ENCODE measurements at regions not wholly inside any gene's neighbourhood (a gene's known extent, or its start where the extent isn't known, plus 50 kb on each side); places are given as distances from the start of the nearest gene placed in this dataset.

DNA sequence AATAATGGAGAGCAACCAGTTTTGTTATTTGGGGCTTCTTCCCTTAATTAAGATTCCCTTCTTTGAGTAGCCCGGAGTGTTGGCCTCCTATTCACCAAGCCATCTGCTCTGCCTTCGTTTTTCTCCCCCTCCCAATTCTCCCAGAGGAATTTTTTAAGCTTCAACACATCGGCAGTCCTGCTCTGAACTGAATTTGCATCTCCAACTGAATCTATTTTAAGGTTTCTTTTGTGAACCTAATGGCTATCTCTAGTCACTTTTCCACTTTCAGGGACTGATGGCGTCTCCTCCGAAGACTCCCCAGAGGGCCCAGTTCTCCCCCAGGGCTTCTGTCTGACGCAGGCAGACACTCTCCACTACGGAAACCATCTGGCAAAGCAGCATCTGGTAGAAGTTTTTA, 280.2 kb downstream of the ADGRA3 start:
- no peak overlapping the region for H3K4me3 Mint-ChIP-seq
- TF ChIP-seq, protein P1, sequence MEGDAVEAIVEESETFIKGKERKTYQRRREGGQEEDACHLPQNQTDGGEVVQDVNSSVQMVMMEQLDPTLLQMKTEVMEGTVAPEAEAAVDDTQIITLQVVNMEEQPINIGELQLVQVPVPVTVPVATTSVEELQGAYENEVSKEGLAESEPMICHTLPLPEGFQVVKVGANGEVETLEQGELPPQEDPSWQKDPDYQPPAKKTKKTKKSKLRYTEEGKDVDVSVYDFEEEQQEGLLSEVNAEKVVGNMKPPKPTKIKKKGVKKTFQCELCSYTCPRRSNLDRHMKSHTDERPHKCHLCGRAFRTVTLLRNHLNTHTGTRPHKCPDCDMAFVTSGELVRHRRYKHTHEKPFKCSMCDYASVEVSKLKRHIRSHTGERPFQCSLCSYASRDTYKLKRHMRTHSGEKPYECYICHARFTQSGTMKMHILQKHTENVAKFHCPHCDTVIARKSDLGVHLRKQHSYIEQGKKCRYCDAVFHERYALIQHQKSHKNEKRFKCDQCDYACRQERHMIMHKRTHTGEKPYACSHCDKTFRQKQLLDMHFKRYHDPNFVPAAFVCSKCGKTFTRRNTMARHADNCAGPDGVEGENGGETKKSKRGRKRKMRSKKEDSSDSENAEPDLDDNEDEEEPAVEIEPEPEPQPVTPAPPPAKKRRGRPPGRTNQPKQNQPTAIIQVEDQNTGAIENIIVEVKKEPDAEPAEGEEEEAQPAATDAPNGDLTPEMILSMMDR (conservative IDR thresholded peaks at IDR 0.05) = no peak
- Histone ChIP-seq H3K4me1 (ENCODE audit: control insufficient read depth, insufficient read depth, low read length) (peaks cover 5% of the 10 kb centered on the region), H3K27ac (ENCODE audit: low read depth, low read length) (peak overlapping the region; percentile 76), H3K27me3 (ENCODE audit: control insufficient read depth, insufficient read depth, low read length, poor library complexity, severe bottlenecking) (peaks cover 5% of the 10 kb centered on the region), H3K36me3 (ENCODE audit: control insufficient read depth, insufficient read depth, low read length) (no peaks in the 10 kb centered on the region), H3K9me3 (ENCODE audit: control insufficient read depth, low read length) (no peaks in the 10 kb centered on the region), H3K9ac (ENCODE audit: extremely low read depth, low read length, poor library complexity, severe bottlenecking) (no peak overlapping the region), H3K4me3 (ENCODE audit: low read length) (no peak overlapping the region)
- WGBS, 2 experiments (ENCODE audit: insufficient coverage in 1 of 2, insufficient read length in 1 of 2) = 72 to 83% methylated on average over 6 to 7 of the region's 7 CpGs
- peaks cover 12% of the 10 kb centered on the region for H3K4me1 Mint-ChIP-seq
- H3K9me3 Mint-ChIP-seq = no peaks in the 10 kb centered on the region
- no peak overlapping the region for H3K27ac Mint-ChIP-seq
- no peak for DNase-seq
- H3K36me3 Mint-ChIP-seq (ENCODE audit: low read depth) = no peaks in the 10 kb centered on the region
- peaks cover 3% of the 10 kb centered on the region for H3K27me3 Mint-ChIP-seq (ENCODE audit: insufficient read depth)

DNA sequence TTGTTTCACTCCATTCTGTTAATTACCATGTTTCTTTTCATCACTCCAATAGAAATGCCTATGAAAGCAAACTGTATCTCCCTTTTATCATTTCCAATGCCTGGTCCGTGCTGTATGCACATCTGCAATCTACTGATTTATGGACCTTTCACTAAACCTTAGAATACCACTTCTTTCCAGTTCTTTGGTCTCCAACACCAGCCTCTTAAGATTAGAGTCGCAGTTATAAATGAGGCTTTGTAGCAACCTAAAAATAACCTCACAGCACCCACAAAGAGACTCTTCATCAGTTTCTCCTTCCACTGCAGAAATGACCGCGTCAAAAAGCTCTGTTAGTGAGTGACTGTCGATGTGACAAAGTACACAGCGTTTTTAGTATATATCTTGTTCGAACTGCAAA, 282.6 kb downstream of the ADGRA3 start:
- H3K4me3 Mint-ChIP-seq = no peak overlapping the region
- no peaks in the 10 kb centered on the region for H3K36me3 ChIP-seq (ENCODE audit: control insufficient read depth, insufficient read depth, low read length)
- H3K4me3 ChIP-seq (ENCODE audit: low read length) = no peak overlapping the region
- no peak overlapping the region for H3K9ac ChIP-seq (ENCODE audit: extremely low read depth, low read length, poor library complexity, severe bottlenecking)
- no peak overlapping the region for H3K27ac ChIP-seq (ENCODE audit: low read depth, low read length)
- H3K27ac Mint-ChIP-seq = no peak overlapping the region
- no peaks in the 10 kb centered on the region for H3K9me3 Mint-ChIP-seq
- H3K27me3 ChIP-seq (ENCODE audit: control insufficient read depth, insufficient read depth, low read length, poor library complexity, severe bottlenecking) = no peaks in the 10 kb centered on the region
- no peaks in the 10 kb centered on the region for H3K27me3 Mint-ChIP-seq (ENCODE audit: insufficient read depth)
- TF ChIP-seq, protein P1 (conservative IDR thresholded peaks at IDR 0.05) = no peak
- H3K4me1 ChIP-seq (ENCODE audit: control insufficient read depth, insufficient read depth, low read length) = peaks cover 2% of the 10 kb centered on the region
- DNase-seq = no peak
- H3K36me3 Mint-ChIP-seq (ENCODE audit: low read depth) = no peaks in the 10 kb centered on the region
- no peaks in the 10 kb centered on the region for H3K9me3 ChIP-seq (ENCODE audit: control insufficient read depth, low read length)
- peaks cover 8% of the 10 kb centered on the region for H3K4me1 Mint-ChIP-seq
- WGBS, 2 experiments (ENCODE audit: insufficient coverage in 1 of 2, insufficient read length in 1 of 2) = 95 to 100% methylated on average over 5 to 7 of the region's 7 CpGs

DNA sequence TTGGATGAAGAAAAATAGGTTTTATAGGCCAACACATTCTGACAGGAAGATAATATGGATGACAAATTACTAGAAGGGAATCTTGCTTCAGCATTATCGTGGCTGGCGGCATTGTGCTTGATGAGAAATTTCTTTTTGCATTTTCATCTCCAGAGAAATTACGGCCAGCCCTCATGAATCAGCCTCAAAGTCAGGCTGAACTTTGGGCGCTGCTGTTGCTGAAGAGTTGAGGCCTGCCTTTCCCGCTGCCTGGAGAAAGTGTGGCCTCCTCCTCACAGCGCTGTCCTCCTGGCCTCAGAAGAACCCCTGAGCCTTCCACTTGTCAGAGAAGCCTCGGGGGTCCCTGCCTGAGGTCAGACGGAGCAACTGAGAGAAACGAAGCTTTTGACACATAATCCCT, 272.4 kb upstream of the KCNIP4 start:
- H3K4me1 Mint-ChIP-seq = no peaks in the 10 kb centered on the region
- no peak overlapping the region for H3K4me3 ChIP-seq (ENCODE audit: low read length)
- no peak overlapping the region for H3K27ac ChIP-seq (ENCODE audit: low read depth, low read length)
- no peaks in the 10 kb centered on the region for H3K27me3 Mint-ChIP-seq (ENCODE audit: insufficient read depth)
- H3K9ac ChIP-seq (ENCODE audit: extremely low read depth, low read length, poor library complexity, severe bottlenecking) = no peak overlapping the region
- no peak overlapping the region for H3K27ac Mint-ChIP-seq
- no peak overlapping the region for H3K4me3 Mint-ChIP-seq
- no peaks in the 10 kb centered on the region for H3K9me3 Mint-ChIP-seq
- no peaks in the 10 kb centered on the region for H3K27me3 ChIP-seq (ENCODE audit: control insufficient read depth, insufficient read depth, low read length, poor library complexity, severe bottlenecking)
- no peaks in the 10 kb centered on the region for H3K36me3 Mint-ChIP-seq (ENCODE audit: low read depth)
- TF ChIP-seq, protein P1 (conservative IDR thresholded peaks at IDR 0.05) = no peak
- WGBS, 2 experiments (ENCODE audit: insufficient coverage in 1 of 2, insufficient read length in 1 of 2) = 85 to 88% methylated on average over 8 to 9 of the region's 9 CpGs
- no peaks in the 10 kb centered on the region for H3K36me3 ChIP-seq (ENCODE audit: control insufficient read depth, insufficient read depth, low read length)
- H3K9me3 ChIP-seq (ENCODE audit: control insufficient read depth, low read length) = no peaks in the 10 kb centered on the region
- no peak for DNase-seq
- no peaks in the 10 kb centered on the region for H3K4me1 ChIP-seq (ENCODE audit: control insufficient read depth, insufficient read depth, low read length)

All from endodermal cell (in vitro differentiated cells).